GM20431 (cell line): ENCODE measurements at regions not wholly inside any gene's neighbourhood (a gene's known extent, or its start where the extent isn't known, plus 50 kb on each side); places are given as distances from the start of the nearest gene placed in this dataset.

Experiments used
- in situ Hi-C: fragments of 300-500 bp; cut with MseI, MboI; formaldehyde crosslinking; loops from one replicate; pipeline ENCODE4 v1.15.0; 2020; ENCODE audit warnings: low sequenced_read_pairs; ENCODE audit not compliant: unreplicated experiment

- in situ Hi-C loops: no loop called here
Measured at GRCh38 chr4:105002278-105002677, 144.4 kb upstream of the TET2 start.

GRCh38 chr4:105014234-105014633 is 132.4 kb upstream of the TET2 start:
- in situ Hi-C loops: no loop called here

GRCh38 chr4:105014635-105015034 is 132.0 kb upstream of the TET2 start:
- in situ Hi-C loops: no loop called here

GRCh38 chr4:105015750-105016149 is 130.9 kb upstream of the TET2 start:
- in situ Hi-C loops: no loop called here

- in situ Hi-C loops: no loop called here
Measured at GRCh38 chr4:105022811-105023667, 123.6 kb upstream of the TET2 start.

GRCh38 chr4:105023668-105024055 is 123.0 kb upstream of the TET2 start:
- in situ Hi-C loops: no loop called here

- in situ Hi-C loops: no loop called here
Measured at GRCh38 chr4:105025263-105026017, 121.2 kb upstream of the TET2 start.

GRCh38 chr4:105036991-105037390 is 109.7 kb upstream of the TET2 start:
- in situ Hi-C loops: no loop called here

- in situ Hi-C loops: no loop called here
Measured at GRCh38 chr4:105042451-105042850, 104.2 kb upstream of the TET2 start.

GRCh38 chr4:105050896-105051295 is 95.8 kb upstream of the TET2 start:
- in situ Hi-C loops: no loop called here

- in situ Hi-C loops: no loop called here
Measured at GRCh38 chr4:105057370-105058105, 89.1 kb upstream of the TET2 start.

GRCh38 chr4:105058177-105058812 is 88.4 kb upstream of the TET2 start:
- in situ Hi-C loops: no loop called here

- in situ Hi-C loops: no loop called here
Measured at GRCh38 chr4:105059337-105059736, 87.3 kb upstream of the TET2 start.

GRCh38 chr4:105060628-105061027 is 86.0 kb upstream of the TET2 start:
- in situ Hi-C loops: no loop called here

- in situ Hi-C loops: no loop called here
Measured at GRCh38 chr4:105061136-105061696, 85.5 kb upstream of the TET2 start.

GRCh38 chr4:105061731-105062130 is 84.9 kb upstream of the TET2 start:
- in situ Hi-C loops: no loop called here

- in situ Hi-C loops: no loop called here
Measured at GRCh38 chr4:105066401-105066800, 80.3 kb upstream of the TET2 start.

- in situ Hi-C loops: no loop called here
Measured at GRCh38 chr4:105067431-105067830, 79.2 kb upstream of the TET2 start.

GRCh38 chr4:105067946-105068345 is 78.7 kb upstream of the TET2 start:
- in situ Hi-C loops: no loop called here

- in situ Hi-C loops: no loop called here
Measured at GRCh38 chr4:105068516-105068915, 78.2 kb upstream of the TET2 start.
